Gastrocnemius medialis (tissue), 4 donors: ENCODE measurements at regions not wholly inside any gene's neighbourhood (a gene's known extent, or its start where the extent isn't known, plus 50 kb on each side); places are given as distances from the start of the nearest gene placed in this dataset.

Experiments
- POLR2A ChIP-seq, 2 donors: fragments of 450-650 bp; IDR thresholded peaks; one replicate each; pipeline ENCODE4 v1.6.1; 2017; ENCODE audit warnings: antibody characterized with exemption in 2 of 2, mild to moderate bottlenecking in 2 of 2, moderate library complexity in 2 of 2
- TF ChIP-seq, protein P1 (sequence below), 5 experiments: fragments of 450-650 bp in 3 of 5; fragments of 200-600 bp in 2 of 5; sonication (generic) in 2 of 5; IDR thresholded peaks in 4 of 5; conservative IDR thresholded peaks in 1 of 5; 1 replicate in 4 of 5; 2 replicates in 1 of 5; pipeline ENCODE4 v1.5.1; 2016 to 2019; ENCODE audit warnings: antibody characterized with exemption in 5 of 5, mild to moderate bottlenecking in 3 of 5, moderate library complexity in 3 of 5

DNA sequence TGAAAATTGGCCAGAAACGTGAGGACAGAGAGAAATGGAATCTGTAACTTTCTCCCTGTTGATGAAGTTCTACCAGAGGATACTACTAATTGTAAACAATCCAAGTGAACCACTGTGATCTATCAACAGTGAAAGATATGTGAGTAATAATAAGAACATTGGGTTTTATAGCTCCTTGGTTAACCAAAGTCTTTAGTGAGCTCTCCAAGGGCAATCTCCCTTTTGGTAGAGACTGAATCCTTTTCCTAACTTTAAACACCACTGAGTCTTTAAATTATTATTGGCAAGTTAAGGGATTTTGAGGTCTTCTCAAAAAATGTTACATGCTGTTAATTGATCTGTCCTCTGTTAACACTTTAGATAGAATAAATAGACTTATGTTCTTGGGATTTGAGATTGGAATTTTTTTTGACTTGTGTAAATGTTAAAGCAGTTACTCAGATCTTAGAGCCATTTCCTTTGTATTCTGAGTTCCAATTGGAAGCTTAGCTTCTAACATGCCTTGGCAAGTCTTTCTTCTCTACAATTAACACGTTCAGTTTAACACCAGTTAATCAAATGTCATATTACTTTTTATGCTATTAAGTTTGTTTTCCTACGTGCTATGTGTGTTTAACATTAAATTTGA, 338.2 kb upstream of the DDHD1 start:
- TF ChIP-seq, protein P1, sequence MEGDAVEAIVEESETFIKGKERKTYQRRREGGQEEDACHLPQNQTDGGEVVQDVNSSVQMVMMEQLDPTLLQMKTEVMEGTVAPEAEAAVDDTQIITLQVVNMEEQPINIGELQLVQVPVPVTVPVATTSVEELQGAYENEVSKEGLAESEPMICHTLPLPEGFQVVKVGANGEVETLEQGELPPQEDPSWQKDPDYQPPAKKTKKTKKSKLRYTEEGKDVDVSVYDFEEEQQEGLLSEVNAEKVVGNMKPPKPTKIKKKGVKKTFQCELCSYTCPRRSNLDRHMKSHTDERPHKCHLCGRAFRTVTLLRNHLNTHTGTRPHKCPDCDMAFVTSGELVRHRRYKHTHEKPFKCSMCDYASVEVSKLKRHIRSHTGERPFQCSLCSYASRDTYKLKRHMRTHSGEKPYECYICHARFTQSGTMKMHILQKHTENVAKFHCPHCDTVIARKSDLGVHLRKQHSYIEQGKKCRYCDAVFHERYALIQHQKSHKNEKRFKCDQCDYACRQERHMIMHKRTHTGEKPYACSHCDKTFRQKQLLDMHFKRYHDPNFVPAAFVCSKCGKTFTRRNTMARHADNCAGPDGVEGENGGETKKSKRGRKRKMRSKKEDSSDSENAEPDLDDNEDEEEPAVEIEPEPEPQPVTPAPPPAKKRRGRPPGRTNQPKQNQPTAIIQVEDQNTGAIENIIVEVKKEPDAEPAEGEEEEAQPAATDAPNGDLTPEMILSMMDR (IDR thresholded peaks at IDR 0.05 in 4 of 5, conservative IDR thresholded peaks at IDR 0.05 in 1 of 5) = no peak
- no peak for TF ChIP-seq POLR2A (IDR thresholded peaks at IDR 0.05)
